ENCODE measurements at regions not wholly inside any gene's neighbourhood (a gene's known extent, or its start where the extent isn't known, plus 50 kb on each side); places are given as distances from the start of the nearest gene placed in this dataset.

- TF ChIP-seq POLR2A (IDR thresholded peaks at IDR 0.05) (no peak), CTCF (IDR thresholded peaks at IDR 0.05) (no peak)
These were observed 1403.4 kb upstream of the TENM4 start for GRCh38 chr11:80844110-80844819.

All from heart left ventricle (tissue), 13 donors.